ENCODE measurements at regions not wholly inside any gene's neighbourhood (a gene's known extent, or its start where the extent isn't known, plus 50 kb on each side); places are given as distances from the start of the nearest gene placed in this dataset.

GRCh38 chr14:61615743-61616523 lies 79.4 kb upstream of the HIF1A start:
- TF ChIP-seq CTCF (optimal IDR thresholded peaks at IDR 0.05 in 1 of 3, IDR thresholded peaks at IDR 0.05 in 1 of 3, conservative IDR thresholded peaks at IDR 0.05 in 1 of 3; ENCODE audit: extremely low read depth in 1 of 3, insufficient read depth in 2 of 3, low read length in 3 of 3) = no peak
- no peak for TF ChIP-seq EZH2 (IDR thresholded peaks at IDR 0.05; ENCODE audit: low read length)
